Activated CD4-positive, alpha-beta T cell treated with anti-CD3 and anti-CD28 coated beads, Interleukin-2, amount 50 U/mL, for 4 hours (primary cell): ENCODE measurements at regions not wholly inside any gene's neighbourhood (a gene's known extent, or its start where the extent isn't known, plus 50 kb on each side); places are given as distances from the start of the nearest gene placed in this dataset.
A peak's percentile ranks its signal among the peaks of the same experiment; 100 is the strongest.

Experiments used
- DNase-seq, 2 experiments: peaks; one replicate each; pipeline ENCODE4 v3.0.0-alpha.2; 2020

- no peak for DNase-seq
Observed at GRCh38 chr6:16974704-16975359, 127.0 kb upstream of the STMND1 start.

GRCh38 chr6:16974387-16974673 lies 127.5 kb upstream of the STMND1 start:
- no peak for DNase-seq

GRCh38 chr6:16973545-16974386 lies 128.1 kb upstream of the STMND1 start:
- no peak for DNase-seq

- no peak for DNase-seq
Observed at GRCh38 chr6:16973051-16973450, 128.8 kb upstream of the STMND1 start.

- no peak for DNase-seq
Observed at GRCh38 chr6:16972535-16972934, 129.3 kb upstream of the STMND1 start.

GRCh38 chr6:16969699-16970655 lies 131.9 kb upstream of the STMND1 start:
- DNase-seq: no peak

GRCh38 chr6:16968101-16968500 lies 133.7 kb upstream of the STMND1 start:
- no peak for DNase-seq

GRCh38 chr6:16967470-16967817 lies 134.4 kb upstream of the STMND1 start:
- no peak for DNase-seq

- DNase-seq: no peak
Observed at GRCh38 chr6:16966791-16967469, 134.9 kb upstream of the STMND1 start.

- DNase-seq: no peak
Observed at GRCh38 chr6:16965689-16966088, 136.2 kb upstream of the STMND1 start.

- DNase-seq: peak; percentile 45 to 47
Observed at GRCh38 chr6:16964553-16965499, 137.0 kb upstream of the STMND1 start.

- no peak for DNase-seq
Observed at GRCh38 chr6:16961577-16961976, 140.3 kb upstream of the STMND1 start.

- no peak for DNase-seq
Observed at GRCh38 chr6:16959789-16960188, 142.1 kb upstream of the STMND1 start.

GRCh38 chr6:16956361-16956760 lies 145.5 kb upstream of the STMND1 start:
- no peak for DNase-seq

GRCh38 chr6:16955899-16956298 lies 146.0 kb upstream of the STMND1 start:
- no peak for DNase-seq

- no peak for DNase-seq
Observed at GRCh38 chr6:16953905-16954304, 147.9 kb upstream of the STMND1 start.

- DNase-seq: no peak
Observed at GRCh38 chr6:16953446-16953845, 148.4 kb upstream of the STMND1 start.

- DNase-seq: no peak
Observed at GRCh38 chr6:16950825-16951495, 150.9 kb upstream of the STMND1 start.

GRCh38 chr6:16950302-16950701 lies 151.5 kb upstream of the STMND1 start:
- no peak for DNase-seq

- DNase-seq: no peak
Observed at GRCh38 chr6:16949716-16950115, 152.1 kb upstream of the STMND1 start.

GRCh38 chr6:16948396-16948795 lies 153.5 kb upstream of the STMND1 start:
- DNase-seq: no peak
